ENCODE measurements at regions not wholly inside any gene's neighbourhood (a gene's known extent, or its start where the extent isn't known, plus 50 kb on each side); places are given as distances from the start of the nearest gene placed in this dataset.

GRCh38 chr3:28877912-28878311, 403.0 kb upstream of the RBMS3 start:
- in situ Hi-C loops (cut with HindIII; ENCODE audit: low sequenced_read_pairs), result no loop called here

- in situ Hi-C loops (cut with HindIII; ENCODE audit: low sequenced_read_pairs), result no loop called here
Measured at GRCh38 chr3:28890373-28890772, 390.5 kb upstream of the RBMS3 start.

GRCh38 chr3:28891485-28891884, 389.4 kb upstream of the RBMS3 start:
- in situ Hi-C loops (cut with HindIII; ENCODE audit: low sequenced_read_pairs), result no loop called here

DNA sequence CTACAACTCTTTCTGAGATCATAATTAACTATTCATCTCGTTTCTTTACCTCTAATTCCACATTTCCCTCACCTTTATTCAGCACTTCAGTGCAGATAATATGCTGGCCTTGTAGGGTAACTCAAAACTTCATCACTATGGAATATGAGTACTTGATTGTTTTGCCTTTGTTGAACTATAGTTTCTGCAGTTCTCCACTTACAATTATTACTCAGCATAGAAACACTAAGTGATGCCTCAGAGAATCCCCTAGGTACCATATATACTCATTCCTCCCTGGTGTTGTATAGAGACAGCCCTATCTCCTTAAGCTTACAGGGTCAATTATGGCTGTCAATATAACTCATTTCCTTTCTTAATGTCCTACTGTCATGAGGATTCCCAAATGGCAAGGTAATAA, 380.6 kb upstream of the RBMS3 start:
- in situ Hi-C loops (cut with HindIII; ENCODE audit: low sequenced_read_pairs), result no loop called here

GRCh38 chr3:28901018-28901417, 379.9 kb upstream of the RBMS3 start:
- in situ Hi-C loops (cut with HindIII; ENCODE audit: low sequenced_read_pairs), result no loop called here

GRCh38 chr3:28903171-28903601, 377.7 kb upstream of the RBMS3 start:
- in situ Hi-C loops (cut with HindIII; ENCODE audit: low sequenced_read_pairs), result no loop called here

GRCh38 chr3:28905798-28906197, 375.1 kb upstream of the RBMS3 start:
- in situ Hi-C loops (cut with HindIII; ENCODE audit: low sequenced_read_pairs), result no loop called here

DNA sequence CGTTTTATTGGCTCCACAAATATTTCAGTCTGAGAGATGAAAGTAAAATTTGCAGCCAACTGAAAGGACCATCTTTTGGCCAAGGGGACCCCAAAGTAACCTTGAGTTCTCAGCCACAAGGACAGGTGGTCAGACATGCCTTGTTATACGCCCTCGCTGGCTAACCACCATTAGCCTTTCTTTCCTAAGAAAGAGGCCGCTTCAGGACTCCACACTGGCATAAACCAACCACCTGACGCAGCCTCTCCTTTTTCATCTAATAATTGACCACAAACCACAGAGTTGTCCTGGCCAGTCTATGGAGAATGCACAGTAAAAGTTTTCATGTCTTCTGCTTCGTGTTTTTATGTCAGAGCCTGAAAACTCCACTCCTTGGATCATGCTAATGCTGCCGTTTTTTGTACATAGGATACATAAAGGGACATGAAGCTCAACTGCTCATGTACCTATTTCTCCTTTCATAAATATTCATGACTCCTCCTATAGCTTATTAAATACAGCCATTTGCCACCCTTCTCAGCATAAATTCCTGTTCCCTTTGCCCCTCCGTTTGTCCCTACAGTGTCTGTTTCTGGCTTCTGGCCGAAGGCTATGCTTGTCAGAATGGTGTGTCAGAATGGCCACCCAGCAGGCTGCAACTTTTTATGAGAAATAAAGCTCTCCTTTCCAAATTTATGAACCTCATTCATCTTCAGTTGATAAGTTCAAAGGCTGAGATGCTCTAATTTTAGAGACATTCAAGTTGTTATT, 374.1 kb upstream of the RBMS3 start:
- in situ Hi-C loops (cut with HindIII; ENCODE audit: low sequenced_read_pairs), result no loop called here

GRCh38 chr3:28907616-28908015, 373.3 kb upstream of the RBMS3 start:
- in situ Hi-C loops (cut with HindIII; ENCODE audit: low sequenced_read_pairs), result no loop called here

- in situ Hi-C loops (cut with HindIII; ENCODE audit: low sequenced_read_pairs), result no loop called here
Measured at GRCh38 chr3:28912120-28912885, 368.6 kb upstream of the RBMS3 start.

GRCh38 chr3:28915741-28916500, 364.9 kb upstream of the RBMS3 start:
- in situ Hi-C loops (cut with HindIII; ENCODE audit: low sequenced_read_pairs), result loop anchor here (5.0 kb wide), 1 partner anchor 846 kb away; no protein-coding TSS in a partner anchor

DNA sequence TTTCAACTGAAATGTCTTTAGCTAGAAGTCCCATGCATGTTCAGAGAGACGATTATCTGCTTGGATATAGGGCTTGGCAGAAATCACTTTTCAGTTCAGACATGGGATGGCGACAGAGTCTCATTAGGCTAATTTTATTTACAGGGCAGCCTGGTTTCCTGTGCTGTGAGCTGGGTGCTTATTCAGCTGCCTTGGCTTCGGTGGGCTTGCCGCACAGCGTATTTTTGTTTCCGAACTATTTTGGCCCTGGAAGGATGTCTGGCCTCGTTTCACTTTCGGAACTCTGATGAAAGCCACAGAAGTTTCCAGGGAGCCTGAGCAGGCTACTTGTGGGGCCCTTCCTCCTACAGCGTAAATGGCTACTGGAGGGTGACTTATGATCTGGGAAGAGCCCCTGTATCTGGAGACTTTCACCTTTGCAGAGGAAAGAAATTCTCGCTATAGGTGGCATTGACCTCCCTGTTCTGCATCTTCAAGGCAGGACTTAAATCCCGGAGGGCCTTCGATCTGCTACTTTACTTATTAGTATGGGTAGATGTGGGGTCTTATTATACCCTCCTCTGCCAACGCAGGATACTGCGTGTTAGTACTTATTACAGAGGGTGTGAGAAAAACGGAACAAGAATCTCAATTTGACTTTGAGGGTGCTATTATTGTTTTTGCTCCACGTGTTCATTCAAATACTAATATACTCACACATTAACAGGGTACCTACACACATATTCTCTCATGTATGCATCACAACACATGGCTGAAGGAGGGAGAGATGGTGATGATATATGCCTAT, 364.0 kb upstream of the RBMS3 start:
- in situ Hi-C loops (cut with HindIII; ENCODE audit: low sequenced_read_pairs), result loop anchor here (5.0 kb wide), 1 partner anchor 845 kb away; no protein-coding TSS in a partner anchor

- in situ Hi-C loops (cut with HindIII; ENCODE audit: low sequenced_read_pairs), result loop anchor here (5.0 kb wide), 1 partner anchor 844 kb away; no protein-coding TSS in a partner anchor
Measured at GRCh38 chr3:28917895-28918475, 362.9 kb upstream of the RBMS3 start.

- in situ Hi-C loops (cut with HindIII; ENCODE audit: low sequenced_read_pairs), result no loop called here
Measured at GRCh38 chr3:28922376-28922775, 358.5 kb upstream of the RBMS3 start.

DNA sequence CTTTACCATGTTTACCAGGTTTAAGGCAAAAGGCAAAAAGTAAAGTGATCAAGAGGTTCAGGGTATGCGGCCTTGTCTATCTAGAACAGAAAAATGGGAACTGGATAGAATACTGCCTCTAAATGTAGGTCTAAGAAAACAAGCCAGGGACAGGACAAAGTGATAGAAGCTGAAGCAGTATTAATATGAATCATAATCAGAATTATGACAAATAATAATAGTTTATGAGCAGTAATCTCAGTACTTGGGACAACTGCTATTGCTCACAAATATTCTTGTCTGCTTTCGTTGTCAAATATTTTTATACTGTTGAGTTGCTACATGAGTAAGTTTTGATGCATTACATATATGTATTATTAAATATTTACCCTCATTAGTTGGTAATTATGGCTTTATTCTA, 356.9 kb upstream of the RBMS3 start:
- in situ Hi-C loops (cut with HindIII; ENCODE audit: low sequenced_read_pairs), result no loop called here

DNA sequence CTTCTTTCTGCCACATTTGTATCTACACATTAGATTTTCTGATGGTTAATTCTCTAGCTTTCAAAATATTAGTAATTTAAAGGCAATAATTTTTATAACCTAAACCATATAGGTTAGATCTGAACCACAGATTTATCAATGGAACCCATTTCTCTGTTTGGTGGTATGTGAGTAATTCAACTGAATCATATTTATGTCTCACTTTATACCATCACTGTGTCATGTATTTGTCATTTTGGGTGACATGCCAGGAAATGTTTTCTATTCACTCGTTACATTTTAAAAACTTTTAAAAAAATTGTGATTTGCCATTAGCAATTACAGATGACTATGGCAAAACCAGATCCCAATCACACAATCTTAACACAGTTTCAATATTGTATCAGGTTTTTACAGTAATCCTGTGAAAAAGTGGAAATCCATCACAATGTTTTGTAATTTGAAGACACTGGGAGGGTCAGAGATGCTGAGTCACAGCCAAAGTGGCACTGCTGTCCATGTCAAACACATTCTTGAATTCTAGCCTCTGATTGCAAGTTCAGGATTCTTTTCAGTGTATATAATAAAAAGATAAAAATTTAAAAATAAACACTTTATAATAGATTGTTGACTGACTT, 356.0 kb upstream of the RBMS3 start:
- in situ Hi-C loops (cut with HindIII; ENCODE audit: low sequenced_read_pairs), result no loop called here

DNA sequence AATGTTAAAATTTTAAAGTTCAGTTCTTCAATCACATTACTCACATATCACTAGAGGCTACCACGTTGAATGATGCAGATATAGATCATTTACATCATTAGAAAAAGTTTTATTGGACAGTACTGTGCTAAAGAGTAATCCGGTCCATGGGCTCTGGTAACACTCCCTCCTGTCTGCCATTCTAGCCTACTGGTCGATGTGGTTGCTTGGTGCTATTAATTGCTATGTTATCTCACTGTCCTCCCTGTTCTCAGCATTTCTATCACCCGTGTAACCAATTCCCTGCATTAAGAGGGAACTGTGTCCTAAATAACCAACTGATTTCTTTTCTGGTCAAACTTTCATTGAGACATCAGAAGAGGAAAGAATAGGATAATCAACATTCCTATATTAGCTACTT, 347.5 kb upstream of the RBMS3 start:
- in situ Hi-C loops (cut with HindIII; ENCODE audit: low sequenced_read_pairs), result no loop called here

GRCh38 chr3:28934126-28934813, 346.6 kb upstream of the RBMS3 start:
- in situ Hi-C loops (cut with HindIII; ENCODE audit: low sequenced_read_pairs), result no loop called here

GRCh38 chr3:28935146-28935545, 345.7 kb upstream of the RBMS3 start:
- in situ Hi-C loops (cut with HindIII; ENCODE audit: low sequenced_read_pairs), result no loop called here
